HG03280 (cell line): ENCODE measurements at regions not wholly inside any gene's neighbourhood (a gene's known extent, or its start where the extent isn't known, plus 50 kb on each side); places are given as distances from the start of the nearest gene placed in this dataset.
"Not testable (repeated sequence)": the region's sequence is repeated elsewhere in the genome, so short reads cannot be mapped to it uniquely, and the experiment has no call there.

Source experiments
- ATAC-seq: cut with Tn5 transposase; IDR thresholded peaks from one replicate; pipeline ENCODE4 v1.9.1; 2021; ENCODE audit warnings: mild to moderate bottlenecking, moderate library complexity; ENCODE audit not compliant: unreplicated experiment

DNA sequence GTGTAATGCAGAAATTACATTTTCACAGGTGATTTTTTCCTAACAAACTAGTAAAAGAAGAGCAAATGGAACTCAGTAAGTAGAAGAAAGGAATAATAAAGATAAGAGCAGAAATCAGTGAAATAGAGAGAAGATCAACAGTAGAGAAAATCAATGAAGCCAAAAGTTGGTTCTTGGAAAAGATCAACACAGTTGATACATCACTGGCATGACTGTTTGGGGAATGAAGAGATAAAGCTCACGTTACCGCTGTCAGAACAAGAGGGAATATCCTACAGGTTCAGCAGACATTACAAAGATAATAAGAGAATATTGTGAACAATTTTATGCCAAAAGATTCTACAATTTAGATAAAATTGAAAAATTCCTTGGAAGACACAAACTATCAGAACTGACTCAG lies 146.4 kb downstream of the ACTR3B start:
- ATAC-seq: no peak

DNA sequence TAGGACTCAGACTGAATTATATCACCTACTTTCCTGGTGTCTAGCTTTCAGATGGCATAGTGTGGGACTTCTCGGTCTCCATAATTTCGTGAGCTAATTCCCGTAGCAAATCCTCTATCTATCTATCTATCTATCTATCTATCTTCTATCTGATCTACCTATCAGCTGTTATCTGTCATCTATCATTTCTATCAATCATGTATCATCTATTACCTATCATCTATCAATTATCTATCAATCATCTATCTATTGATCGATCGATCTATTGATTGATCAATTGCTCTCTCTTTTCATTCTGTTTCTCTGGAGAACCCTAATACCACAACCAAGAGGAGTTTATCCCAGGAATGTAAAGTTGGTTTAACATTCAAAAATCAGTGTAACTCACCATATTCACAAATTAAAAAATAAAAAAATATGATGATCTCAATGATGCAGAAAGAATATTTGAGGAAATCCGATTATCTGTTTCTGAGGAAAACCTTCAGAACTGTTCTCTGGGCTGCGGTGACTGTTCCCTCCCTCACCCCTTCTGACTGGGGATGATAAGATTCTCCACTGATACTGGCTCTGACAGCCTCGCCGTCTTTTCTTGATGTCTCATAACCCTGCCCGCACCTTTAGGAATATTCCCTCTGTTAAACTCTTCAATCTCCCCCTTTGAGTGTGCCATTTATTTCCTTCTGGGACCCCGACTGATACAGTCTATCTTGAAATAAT lies 147.7 kb downstream of the ACTR3B start:
- no peak for ATAC-seq

DNA sequence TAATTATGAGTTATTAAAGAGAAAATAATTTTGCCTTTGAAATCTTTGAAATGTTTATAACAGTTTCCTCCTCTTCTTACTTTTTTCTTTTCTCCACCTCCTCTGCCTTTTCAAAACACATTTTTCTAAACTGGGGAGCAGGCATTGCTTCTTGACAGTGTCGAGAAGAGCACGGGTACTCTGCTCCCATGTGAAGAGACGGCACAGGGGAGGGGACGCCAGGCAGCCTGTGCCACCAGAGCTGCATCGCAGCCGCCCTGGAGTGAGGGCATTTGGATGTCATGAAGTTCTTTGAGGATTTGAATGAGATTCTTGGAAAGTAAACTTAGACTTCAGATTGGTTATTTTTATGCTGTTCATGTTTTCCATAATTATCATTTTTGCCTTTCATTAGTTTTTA lies 149.7 kb downstream of the ACTR3B start:
- no peak for ATAC-seq

DNA sequence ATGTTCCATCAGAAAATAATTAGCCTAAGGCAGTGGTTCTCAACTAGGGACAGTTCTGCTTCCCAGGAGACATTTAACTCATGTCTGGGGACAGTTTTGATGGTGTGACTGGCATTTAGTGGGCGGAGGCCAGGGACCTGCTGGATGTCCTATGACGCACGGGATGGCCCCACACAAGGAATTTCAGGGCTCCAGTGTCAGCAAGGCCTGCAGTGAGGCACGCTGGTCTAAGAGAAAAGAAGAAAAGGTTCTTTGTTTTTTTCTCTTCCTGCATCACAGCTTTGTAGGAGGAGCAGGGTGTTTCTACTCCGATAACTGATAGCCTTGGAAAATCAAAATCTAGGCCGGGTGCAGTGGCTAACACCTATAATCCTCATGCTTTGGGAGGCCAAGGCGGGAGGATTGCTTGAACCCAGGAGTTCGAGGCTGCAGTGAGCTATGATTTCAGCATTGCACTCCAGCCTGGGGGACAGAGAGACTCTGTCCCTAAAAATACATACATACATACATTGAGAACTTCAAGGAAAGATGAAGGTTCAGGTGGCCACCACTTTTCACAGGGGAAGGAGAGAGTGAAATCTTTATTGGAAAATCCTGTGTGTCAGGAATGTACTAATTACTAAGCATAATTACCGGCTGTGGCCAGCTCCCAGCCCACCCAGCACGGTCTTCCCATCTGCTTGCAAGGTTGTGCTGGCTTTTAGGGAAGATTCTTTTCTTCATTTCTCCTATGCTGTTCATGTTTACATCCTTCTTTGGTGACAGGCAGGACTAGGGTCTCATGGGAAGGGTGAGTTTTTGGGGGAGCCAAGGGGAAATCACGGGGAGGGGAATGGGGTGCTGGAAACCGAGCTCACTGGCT lies 150.4 kb downstream of the ACTR3B start:
- no peak for ATAC-seq

DNA sequence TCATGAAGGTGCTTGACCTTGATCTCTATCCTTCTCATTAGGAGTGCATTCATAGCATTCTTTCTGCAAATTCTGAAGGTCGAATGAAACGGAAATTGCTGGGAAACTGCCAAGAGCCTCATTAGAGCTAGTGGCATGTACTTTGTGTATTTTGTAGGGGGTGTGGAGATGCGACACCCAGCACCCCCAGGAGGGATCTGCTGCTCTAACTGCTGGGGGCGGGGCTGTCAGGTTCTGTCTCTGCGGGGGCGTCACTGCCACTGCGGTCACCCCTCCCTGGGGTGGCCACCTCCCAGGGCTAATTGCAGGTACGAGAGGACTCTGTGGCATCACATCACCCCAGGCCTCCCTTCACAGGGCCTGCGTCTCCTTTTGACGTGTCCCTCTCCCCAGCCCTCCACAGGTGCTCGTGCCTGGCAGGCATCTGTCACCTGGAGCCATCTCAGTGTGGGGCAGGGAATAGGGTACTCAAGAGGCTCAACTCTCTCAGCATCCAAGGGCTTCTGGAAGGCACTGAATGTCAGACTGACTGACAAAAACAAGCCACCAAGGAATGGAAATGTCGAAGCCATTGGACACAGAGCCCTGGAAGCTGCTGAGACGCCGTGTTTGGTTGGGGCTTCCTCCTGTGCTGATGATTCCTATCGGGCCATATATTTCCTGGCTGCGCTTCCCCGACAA lies 151.1 kb downstream of the ACTR3B start:
- ATAC-seq: no peak

DNA sequence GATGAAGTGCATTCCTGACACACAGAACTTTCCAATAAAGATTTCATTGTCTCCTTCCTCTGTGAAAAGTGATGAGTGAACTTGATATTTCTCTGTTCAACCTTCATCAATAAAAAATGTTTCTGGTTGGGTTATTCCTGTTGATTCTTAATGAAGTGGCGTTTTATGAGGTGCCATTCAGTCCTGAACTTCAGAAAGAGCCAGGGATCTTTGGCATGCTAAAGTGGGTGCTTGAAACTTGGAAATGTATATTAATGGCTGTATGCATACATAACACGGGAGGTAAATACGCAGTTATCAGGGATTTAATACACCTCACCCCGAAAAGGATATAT lies 151.6 kb downstream of the ACTR3B start:
- no peak for ATAC-seq

DNA sequence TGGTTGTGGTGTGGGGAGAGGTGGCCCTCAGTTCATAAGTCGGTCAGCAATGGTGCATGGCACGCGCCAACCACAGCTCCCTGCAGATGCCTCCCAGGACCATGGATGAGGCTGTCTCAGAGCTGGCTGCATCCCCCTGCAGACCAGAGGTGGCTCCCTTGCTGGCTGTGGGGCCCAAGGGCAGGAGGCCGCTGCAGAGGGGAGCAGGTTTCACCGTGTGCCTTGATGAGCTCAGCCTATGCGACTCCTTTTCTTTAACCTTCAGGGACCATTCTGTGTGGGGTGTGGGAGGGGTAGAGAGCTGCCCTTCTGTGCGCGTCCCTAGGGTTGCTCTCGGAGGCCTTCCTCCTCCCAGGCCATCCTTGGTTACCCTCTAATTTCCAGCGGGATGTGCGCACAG lies 152.4 kb downstream of the ACTR3B start:
- no peak for ATAC-seq

DNA sequence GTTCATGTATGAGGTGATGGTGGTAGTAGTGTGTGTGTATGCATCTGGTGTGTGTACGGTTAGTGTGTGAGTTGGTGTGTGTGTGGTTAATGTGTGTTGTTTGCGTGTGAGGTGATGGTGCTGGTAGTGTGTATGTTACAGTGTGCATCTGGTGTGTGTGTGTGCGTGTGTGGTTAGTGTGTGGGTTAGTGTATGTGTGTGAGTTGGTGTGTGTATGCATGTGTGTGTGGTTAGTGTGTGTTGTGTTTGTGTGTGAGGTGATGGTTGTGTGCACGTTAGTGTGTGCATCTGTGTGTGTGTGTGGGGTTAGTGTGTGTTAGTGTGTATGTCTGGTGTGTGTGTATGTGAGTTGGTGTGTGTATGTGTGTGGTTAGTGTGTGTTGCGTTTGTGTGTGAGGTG lies 153.0 kb downstream of the ACTR3B start:
- no peak for ATAC-seq

DNA sequence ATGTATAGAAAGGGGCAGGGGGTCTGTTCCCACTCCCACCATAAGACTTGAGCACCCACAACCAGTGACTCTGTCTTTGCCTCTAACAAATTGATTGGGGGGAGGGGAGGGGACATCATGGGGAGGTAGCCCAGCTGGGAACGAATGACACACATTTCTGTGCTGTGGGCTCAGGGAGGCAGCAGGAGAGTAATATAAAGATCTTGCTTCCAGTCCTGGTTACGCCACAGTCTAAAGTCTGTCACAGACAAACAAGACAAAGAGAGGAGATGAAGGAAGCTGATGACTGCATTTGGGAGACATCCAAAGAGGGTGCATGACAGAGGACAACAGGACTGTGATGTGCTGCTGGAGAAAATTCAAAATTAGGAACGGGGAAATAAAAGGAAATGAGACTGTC lies 153.9 kb downstream of the ACTR3B start:
- no peak for ATAC-seq

DNA sequence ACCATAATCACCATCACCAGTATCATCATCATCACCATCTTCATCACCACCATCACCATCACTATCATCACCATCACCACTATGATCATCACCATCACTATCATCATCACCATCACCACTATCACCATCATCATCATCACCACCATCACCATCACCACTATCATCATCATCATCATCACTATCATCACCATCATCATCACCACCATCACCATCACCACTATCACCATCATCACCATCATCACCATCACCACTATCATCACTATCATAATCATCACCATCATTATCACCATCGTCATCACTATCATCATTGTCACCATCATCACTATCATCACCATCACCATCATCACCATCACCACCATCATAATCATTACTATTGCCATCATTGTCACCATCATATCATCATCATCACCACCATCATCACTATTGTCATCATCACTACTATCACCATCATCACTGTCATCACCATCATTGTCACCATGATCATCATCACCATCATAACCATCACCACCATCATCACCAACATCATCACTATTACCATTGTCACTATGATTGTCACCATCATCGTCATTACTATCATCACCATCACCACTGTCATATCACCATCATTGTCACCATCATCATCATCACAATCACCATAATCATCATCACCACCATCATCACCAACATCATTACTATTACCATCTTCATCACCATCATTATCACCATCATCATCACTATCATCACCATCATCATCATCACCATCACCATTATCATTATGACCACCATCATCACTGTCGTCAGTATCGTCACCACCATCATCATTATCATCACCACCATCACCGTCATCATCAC lies 154.7 kb downstream of the ACTR3B start:
- ATAC-seq: no peak

DNA sequence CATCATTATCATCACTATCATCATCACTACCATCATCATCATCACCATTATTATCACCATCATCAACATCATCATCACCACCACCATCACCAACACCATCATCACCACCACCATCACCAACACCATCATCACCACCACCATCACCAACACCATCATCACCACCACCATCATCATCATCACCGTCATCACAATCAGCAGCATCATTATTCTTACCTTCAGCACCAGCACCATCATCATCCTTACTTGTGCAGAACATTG lies 155.2 kb downstream of the ACTR3B start:
- not testable (repeated sequence) for ATAC-seq

DNA sequence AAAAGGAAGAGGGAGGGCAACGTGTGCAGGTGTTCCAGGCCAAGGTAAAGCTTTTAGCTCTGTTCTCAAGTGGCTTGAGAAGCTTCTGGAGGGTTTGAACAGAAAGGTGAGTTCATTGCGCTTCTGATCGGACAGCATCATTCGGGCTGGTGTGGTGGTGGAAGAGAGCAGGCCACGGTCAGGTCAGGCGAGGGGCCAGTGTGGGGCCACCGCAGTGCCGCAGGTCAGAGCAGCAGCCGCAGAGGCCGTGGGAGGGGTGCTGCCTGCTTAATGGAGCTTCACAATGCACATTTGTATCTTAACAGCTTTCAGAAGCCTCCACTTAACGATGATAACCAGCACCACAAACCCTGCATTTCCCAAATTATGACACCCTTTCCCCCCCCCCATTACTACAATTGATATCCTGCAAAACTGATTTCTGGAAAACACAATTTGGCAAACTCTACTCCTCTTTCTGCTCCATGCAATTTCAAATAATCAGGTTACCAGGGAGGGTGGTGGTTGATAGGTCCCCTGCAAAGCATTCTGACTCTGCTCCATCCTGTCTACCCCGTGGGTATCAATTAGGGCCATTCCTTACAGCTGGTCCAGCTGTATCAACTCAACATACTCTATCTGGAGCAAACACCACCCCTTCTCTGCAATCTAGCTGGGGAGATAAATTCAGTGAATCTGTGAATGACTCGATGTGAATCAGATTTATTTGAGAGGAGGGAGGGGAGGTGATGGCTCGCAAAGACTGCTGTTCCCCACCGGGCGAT lies 162.9 kb downstream of the ACTR3B start:
- ATAC-seq: no peak

DNA sequence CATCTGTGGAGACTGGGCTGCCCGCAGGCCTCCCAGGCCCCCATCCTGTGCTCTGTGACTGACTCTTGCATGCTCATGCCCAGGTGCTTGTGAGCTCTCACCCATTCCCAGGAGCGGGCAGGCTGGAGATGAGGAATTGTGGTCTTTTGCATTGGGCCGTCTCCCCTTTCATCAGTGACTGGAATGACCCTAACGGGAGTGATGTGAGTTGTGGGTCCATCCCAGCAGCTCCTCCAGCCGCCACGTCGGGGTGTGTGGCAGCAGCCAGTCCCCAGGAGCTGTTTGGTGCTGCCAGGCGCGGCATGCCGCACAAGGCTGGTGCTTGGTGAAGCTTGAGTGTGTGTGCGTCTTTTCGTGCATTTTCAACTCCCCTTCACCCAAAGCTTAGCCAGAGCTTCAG lies 164.2 kb downstream of the ACTR3B start:
- no peak for ATAC-seq

DNA sequence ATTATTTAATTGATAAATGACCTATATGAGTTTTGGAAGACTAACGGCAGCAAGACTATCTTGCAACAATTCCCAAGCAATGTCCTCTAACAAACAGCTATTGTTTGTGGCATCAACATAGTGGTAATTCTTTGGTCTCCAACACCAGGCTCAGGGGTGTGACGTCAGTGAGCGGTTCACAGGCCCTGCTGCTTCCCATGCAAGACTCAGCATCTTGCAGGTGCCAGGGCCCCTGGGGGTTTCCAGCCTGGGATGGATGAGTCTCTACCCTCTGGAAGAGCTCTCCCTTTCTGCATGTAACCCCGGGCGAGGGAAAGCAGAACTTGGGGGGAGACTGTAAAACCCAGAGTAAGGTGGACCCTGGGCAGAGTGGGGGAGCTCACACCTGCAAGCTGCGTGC lies 164.7 kb downstream of the ACTR3B start:
- no peak for ATAC-seq

DNA sequence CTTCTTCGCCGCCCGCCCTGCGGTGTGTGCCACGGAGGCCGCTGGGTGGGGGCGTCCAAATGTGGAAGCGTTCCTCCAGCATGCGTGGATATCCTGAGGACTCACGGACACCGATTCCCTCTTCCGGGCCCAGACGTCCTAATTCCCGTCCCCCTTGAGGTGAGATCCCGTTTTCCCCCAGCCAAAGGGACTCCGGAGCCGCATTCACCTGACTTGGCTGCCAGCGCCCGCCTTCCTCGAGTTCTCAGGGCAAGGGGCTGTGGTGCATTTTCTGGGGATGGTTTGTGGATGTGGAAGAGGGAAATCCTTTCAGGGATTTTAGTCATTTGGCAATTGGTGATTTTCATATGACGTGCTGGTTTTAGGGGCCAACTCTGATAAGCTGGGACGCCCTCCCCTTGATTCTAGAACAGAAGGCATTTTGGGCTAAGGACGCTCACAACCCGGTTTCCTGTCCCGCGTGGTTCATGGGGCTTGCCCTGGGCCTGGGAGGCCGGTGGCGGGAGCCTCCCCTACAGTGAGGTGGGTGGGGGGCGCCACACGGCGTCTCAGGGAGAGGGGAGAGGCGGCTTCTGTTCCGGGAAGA lies 165.4 kb downstream of the ACTR3B start:
- no peak for ATAC-seq

DNA sequence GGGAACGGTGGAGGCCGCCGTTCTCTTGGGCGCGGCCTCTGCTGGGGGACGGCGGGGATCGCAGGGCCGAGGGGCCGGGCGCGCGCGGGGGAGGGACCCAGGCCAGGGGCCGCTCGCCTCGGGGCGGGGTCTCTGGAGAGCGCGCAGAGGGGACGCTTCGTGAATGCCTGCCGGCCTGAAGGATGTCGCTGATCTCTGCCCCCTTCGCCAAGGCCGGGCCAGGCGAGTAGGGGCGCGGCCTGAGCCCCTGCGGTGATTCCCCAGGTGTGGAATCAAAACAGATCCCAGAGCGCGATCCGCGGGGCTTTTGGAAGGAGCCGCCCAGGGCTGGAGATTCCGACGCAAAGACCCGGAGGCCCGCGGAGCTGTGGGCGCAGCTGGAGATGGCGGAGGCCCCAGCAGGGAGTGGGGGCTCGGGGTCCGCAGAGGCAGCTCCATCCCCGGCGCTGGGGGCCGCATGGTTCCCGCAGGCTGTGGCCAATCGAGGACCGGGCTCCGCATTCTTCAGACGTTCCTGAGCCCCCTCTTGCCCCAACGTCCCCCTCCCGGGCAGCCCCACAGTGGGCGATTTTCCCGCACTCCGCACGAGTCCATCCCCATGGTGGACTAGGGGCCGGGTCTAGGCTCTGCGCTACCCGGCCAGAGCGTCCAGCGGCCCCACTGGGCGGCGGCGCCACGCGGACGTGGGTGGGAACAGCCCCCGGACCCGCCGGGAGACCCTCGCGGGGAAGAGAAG lies 166.0 kb downstream of the ACTR3B start:
- ATAC-seq: no peak

DNA sequence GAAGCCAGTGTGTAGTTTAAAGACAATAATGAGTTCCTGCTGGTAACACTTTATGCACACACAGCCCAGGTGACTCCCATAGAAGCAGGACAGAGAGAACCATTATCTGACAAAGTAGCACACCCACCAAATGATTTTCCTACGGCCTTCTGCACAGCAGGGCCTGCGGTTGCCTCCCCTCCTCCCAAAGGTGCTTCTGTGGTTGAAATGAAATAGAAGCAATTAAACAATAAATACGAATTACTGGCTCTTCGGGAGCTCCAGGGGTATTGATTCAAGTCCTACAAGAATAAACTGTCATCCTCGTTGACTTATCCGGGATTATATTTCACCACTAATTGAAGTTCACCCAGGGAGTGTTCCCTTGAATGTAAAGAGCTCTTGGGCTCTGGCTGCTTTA lies 172.1 kb downstream of the ACTR3B start:
- no peak for ATAC-seq

DNA sequence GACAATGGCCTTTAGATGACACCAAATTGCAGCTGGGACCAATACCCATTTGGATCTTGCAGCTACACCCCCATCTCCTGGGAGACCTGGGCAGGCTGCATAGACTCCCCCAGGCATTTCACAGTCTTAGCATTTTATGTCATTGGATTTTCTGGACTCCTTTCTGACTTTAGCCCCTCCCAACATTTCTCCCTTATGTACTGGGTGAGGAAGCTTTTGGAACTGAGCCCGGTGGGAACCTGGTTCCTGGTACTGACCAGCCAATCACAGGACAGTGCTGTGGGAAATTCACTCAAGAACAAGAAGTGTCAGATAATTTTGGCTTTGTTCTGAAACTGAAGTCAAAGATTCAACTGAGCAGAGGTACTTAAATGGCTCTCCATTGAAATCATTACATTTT lies 177.7 kb downstream of the ACTR3B start:
- no peak for ATAC-seq

DNA sequence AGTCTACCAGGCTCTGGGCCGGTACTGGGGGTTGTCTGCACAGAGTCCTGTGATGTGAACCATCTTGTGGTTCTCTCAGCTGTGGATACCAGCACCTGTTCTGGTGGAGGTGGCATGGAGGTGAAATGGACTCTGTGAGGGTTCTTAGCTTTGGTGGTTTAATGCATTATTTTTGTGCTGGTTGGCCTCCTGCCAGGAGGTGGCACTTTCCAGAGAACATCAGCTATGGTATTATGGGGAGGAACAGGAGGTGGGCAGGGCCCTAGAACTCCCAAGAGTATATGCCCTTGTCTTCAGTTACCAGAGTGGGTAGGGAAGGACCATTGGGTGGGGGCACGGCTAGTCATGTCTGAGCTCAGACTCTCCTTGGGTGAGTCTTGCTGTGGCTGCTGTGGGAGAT lies 187.1 kb downstream of the ACTR3B start:
- not testable (repeated sequence) for ATAC-seq

DNA sequence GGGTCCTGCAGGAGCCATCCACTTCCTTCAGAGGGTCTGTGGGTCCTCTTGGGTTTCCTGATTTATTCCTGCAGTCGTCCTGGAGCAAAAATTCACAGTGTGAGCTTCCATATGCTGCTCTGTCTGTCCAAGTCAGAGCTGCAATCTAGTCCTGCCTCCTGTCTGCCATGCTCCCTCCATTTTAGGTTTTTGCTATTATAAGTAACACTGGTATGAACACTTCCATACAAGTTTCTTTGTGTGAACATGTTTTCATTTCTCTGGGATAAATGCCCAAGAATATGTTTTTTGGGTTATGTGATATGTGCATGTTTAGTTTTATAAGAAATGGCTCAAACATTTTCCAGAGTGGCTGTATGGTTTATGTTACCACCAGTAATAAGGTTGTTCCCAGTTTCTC lies 188.1 kb downstream of the ACTR3B start:
- no peak for ATAC-seq
